ENCODE measurements at regions not wholly inside any gene's neighbourhood (a gene's known extent, or its start where the extent isn't known, plus 50 kb on each side); places are given as distances from the start of the nearest gene placed in this dataset.

DNA sequence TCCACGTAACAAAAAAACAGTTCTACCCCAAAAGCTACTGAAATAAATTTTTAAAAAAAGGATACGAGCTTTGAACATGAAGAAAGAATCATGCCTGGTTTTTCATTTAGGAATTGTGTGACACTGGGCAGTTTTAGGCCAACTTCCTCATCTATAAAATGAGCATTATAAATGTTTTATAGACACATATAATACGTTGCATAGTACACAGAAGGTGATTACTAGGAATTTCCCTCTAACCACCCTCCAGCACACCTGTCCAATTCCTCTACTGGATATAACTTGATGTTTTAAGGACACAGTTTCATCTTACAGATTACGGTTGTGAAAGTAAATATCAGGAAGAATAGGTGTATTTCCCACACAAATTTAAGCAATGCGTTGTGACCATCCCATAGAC is 85.5 kb upstream of the IQCM start:
- no peak for TF ChIP-seq NFYB (IDR thresholded peaks at IDR 0.05; ENCODE audit: insufficient read depth, low read depth, low read length)
- TF ChIP-seq, protein P1, sequence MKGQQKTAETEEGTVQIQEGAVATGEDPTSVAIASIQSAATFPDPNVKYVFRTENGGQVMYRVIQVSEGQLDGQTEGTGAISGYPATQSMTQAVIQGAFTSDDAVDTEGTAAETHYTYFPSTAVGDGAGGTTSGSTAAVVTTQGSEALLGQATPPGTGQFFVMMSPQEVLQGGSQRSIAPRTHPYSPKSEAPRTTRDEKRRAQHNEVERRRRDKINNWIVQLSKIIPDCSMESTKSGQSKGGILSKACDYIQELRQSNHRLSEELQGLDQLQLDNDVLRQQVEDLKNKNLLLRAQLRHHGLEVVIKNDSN (IDR thresholded peaks at IDR 0.05; ENCODE audit: borderline replicate concordance, extremely low read length, insufficient read depth, low read depth, low read length): no peak
- no peak for TF ChIP-seq CREB1 (IDR thresholded peaks at IDR 0.05; ENCODE audit: low read depth)
- no peak for TF ChIP-seq ATF7 (IDR thresholded peaks at IDR 0.05; ENCODE audit: low read depth)
- TF ChIP-seq ZNF274 (IDR thresholded peaks at IDR 0.05; ENCODE audit: insufficient read depth, insufficient read length): no peak
- TF ChIP-seq, protein P2, sequence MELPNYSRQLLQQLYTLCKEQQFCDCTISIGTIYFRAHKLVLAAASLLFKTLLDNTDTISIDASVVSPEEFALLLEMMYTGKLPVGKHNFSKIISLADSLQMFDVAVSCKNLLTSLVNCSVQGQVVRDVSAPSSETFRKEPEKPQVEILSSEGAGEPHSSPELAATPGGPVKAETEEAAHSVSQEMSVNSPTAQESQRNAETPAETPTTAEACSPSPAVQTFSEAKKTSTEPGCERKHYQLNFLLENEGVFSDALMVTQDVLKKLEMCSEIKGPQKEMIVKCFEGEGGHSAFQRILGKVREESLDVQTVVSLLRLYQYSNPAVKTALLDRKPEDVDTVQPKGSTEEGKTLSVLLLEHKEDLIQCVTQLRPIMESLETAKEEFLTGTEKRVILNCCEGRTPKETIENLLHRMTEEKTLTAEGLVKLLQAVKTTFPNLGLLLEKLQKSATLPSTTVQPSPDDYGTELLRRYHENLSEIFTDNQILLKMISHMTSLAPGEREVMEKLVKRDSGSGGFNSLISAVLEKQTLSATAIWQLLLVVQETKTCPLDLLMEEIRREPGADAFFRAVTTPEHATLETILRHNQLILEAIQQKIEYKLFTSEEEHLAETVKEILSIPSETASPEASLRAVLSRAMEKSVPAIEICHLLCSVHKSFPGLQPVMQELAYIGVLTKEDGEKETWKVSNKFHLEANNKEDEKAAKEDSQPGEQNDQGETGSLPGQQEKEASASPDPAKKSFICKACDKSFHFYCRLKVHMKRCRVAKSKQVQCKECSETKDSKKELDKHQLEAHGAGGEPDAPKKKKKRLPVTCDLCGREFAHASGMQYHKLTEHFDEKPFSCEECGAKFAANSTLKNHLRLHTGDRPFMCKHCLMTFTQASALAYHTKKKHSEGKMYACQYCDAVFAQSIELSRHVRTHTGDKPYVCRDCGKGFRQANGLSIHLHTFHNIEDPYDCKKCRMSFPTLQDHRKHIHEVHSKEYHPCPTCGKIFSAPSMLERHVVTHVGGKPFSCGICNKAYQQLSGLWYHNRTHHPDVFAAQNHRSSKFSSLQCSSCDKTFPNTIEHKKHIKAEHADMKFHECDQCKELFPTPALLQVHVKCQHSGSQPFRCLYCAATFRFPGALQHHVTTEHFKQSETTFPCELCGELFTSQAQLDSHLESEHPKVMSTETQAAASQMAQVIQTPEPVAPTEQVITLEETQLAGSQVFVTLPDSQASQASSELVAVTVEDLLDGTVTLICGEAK (IDR thresholded peaks at IDR 0.05; ENCODE audit: borderline replicate concordance): no peak
- TF ChIP-seq CBX3 (IDR thresholded peaks at IDR 0.05; ENCODE audit: borderline replicate concordance, low read depth): no peak
- no peak for TF ChIP-seq MXI1 (IDR thresholded peaks at IDR 0.05; ENCODE audit: low read depth, low read length)
- no peak for TF ChIP-seq EED (IDR thresholded peaks at IDR 0.05; ENCODE audit: low read depth)
- no peak for TF ChIP-seq LARP7 (IDR thresholded peaks at IDR 0.05)
- TF ChIP-seq NFXL1 (IDR thresholded peaks at IDR 0.05; ENCODE audit: borderline replicate concordance): no peak
- TF ChIP-seq ZNF622 (IDR thresholded peaks at IDR 0.05): no peak
- TF ChIP-seq, protein P3, sequence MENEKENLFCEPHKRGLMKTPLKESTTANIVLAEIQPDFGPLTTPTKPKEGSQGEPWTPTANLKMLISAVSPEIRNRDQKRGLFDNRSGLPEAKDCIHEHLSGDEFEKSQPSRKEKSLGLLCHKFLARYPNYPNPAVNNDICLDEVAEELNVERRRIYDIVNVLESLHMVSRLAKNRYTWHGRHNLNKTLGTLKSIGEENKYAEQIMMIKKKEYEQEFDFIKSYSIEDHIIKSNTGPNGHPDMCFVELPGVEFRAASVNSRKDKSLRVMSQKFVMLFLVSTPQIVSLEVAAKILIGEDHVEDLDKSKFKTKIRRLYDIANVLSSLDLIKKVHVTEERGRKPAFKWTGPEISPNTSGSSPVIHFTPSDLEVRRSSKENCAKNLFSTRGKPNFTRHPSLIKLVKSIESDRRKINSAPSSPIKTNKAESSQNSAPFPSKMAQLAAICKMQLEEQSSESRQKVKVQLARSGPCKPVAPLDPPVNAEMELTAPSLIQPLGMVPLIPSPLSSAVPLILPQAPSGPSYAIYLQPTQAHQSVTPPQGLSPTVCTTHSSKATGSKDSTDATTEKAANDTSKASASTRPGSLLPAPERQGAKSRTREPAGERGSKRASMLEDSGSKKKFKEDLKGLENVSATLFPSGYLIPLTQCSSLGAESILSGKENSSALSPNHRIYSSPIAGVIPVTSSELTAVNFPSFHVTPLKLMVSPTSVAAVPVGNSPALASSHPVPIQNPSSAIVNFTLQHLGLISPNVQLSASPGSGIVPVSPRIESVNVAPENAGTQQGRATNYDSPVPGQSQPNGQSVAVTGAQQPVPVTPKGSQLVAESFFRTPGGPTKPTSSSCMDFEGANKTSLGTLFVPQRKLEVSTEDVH (IDR thresholded peaks at IDR 0.05; ENCODE audit: low read depth, partially characterized antibody): no peak
- no peak for TF ChIP-seq PAX8 (IDR thresholded peaks at IDR 0.05)
- TF ChIP-seq CBFB (IDR thresholded peaks at IDR 0.05; ENCODE audit: low read depth): no peak
- TF ChIP-seq ZZZ3 (IDR thresholded peaks at IDR 0.05; ENCODE audit: control insufficient read depth, insufficient read length, low read depth): no peak
- TF ChIP-seq RAD51 (IDR thresholded peaks at IDR 0.05): no peak
- no peak overlapping the region for H3K27ac ChIP-seq (ENCODE audit: control insufficient read depth, insufficient read depth)
- in situ Hi-C loops (cut with MboI) (no loop called here), intact Hi-C loops (cut with micrococcal nuclease; ENCODE audit: unreplicated experiment) (no loop called here)
- FAIRE-seq: no peak
- no peak overlapping the region for H3K9ac ChIP-seq (ENCODE audit: control insufficient read depth, insufficient read depth, low read length)
- no peak overlapping the region for H3K4me2 ChIP-seq (ENCODE audit: control insufficient read depth, insufficient read depth)
- H4K20me1 ChIP-seq (ENCODE audit: control insufficient read depth, insufficient read depth): no peaks in the 10 kb centered on the region
- no peak overlapping the region for H2AFZ ChIP-seq (ENCODE audit: control insufficient read depth, low read depth, low read length)
- H3K4me1 ChIP-seq (ENCODE audit: control insufficient read depth, insufficient read depth, low read length): no peaks in the 10 kb centered on the region
- ChIA-PET POLR2A (no interaction called here), RAD21 (ENCODE audit: unreplicated experiment) (no interaction called here), SMC1A (ENCODE audit: uncharacterized antibody, unreplicated experiment) (interaction anchor here (1.4 kb wide), 1 partner anchor 530 kb away, joined by 4 read pairs; no protein-coding TSS in a partner anchor), CTCF (interaction anchor here (1.2 kb wide), 1 partner anchor 529 kb away, joined by 4 read pairs; no protein-coding TSS in a partner anchor)
- BruUV-seq (replicated peaks): no TSS peak
- H3K9me3 ChIP-seq (replicated peaks; ENCODE audit: control insufficient read depth, insufficient read depth, low read length): no peaks in the 10 kb centered on the region
- H3K79me2 ChIP-seq (ENCODE audit: control insufficient read depth, insufficient read depth, low read length): no peaks in the 10 kb centered on the region
- DNase-seq (ENCODE audit: low read depth, low spot score): no peak
- ATAC-seq: no peak
- no peaks in the 10 kb centered on the region for H3K36me3 ChIP-seq (ENCODE audit: control insufficient read depth in 2 of 2, insufficient read depth in 2 of 2, low read length in 1 of 2)
- H3K4me3 ChIP-seq: no peak overlapping the region
- 19% methylated on average over 5 of the region's 5 CpGs for WGBS (ENCODE audit: insufficient coverage, insufficient replicate concordance, low lambda C conversion rate, missing lambda C conversion rate)
- H3K27me3 ChIP-seq (replicated peaks in 1 of 2; ENCODE audit: control insufficient read depth in 2 of 2, insufficient read depth in 2 of 2, low read length in 1 of 2): no peaks in the 10 kb centered on the region

Measured in GM12878 (cell line).